ENCODE measurements at regions not wholly inside any gene's neighbourhood (a gene's known extent, or its start where the extent isn't known, plus 50 kb on each side); places are given as distances from the start of the nearest gene placed in this dataset.
A peak's percentile ranks its signal among the peaks of the same experiment; 100 is the strongest.

DNA sequence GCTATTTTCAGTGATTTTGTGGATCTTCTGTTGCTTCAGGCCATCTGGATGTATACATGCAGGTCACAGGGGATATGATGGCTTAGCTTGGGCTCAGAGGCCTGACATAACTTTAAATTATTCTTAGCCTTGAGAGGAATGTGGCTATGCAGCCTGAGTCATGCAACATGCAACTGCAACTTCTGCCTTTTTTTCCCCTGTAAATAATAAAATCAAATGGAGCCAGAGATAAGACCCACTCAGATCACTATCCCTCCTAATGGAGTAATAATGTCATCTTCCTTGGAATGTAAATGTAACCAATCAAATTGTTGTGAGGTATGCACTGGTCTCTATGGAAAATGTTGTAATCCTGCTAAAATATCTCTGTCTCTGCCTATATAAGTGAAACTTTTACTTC, 54.9 kb downstream of the MAGEB17 start:
- DNase-seq: peak; percentile 6

DNA sequence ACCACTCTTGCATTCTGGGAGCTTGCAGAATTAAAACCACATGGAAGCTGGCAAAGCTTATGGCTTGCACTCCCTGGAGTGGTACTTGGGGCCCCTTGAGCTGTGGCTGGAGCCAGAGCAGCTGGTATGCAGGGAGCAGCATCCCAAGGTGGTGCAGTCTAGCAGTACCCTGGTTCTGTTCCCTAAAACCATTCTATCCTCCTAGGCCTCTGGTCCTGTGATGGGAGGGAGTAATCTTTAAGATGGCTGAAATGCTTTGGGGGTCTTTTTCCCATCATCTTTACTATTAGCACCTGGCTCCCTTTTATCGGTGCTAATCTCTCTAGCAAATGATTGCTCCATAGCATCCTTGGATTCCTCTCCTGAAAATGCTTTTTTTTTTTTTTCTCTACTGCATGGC, 56.1 kb downstream of the MAGEB17 start:
- H3K4me1 ChIP-seq (ENCODE audit: control insufficient read depth, insufficient read depth, low read length): no peaks in the 10 kb centered on the region
- no peak overlapping the region for H3K27ac ChIP-seq (ENCODE audit: low read length)
- H3K4me3 ChIP-seq (ENCODE audit: low read length): no peak overlapping the region
- H3K9me3 ChIP-seq (replicated peaks; ENCODE audit: control insufficient read depth, low read depth, low read length): peaks cover 7% of the 10 kb centered on the region
- peaks cover 15% of the 10 kb centered on the region for H3K27me3 ChIP-seq (ENCODE audit: control insufficient read depth, insufficient read depth, low read length)
- no CpG with 5 or more reads among the region's 1 CpG for WGBS (ENCODE audit: insufficient coverage)
- H3K36me3 ChIP-seq (ENCODE audit: control insufficient read depth, insufficient read depth, low read length): no peaks in the 10 kb centered on the region
- DNase-seq: no peak

More for the DNA sequence above, 54.9 kb downstream of the MAGEB17 start:
- peaks cover 13% of the 10 kb centered on the region for H3K27me3 ChIP-seq (ENCODE audit: control insufficient read depth, insufficient read depth, low read length)
- peaks cover 7% of the 10 kb centered on the region for H3K9me3 ChIP-seq (replicated peaks; ENCODE audit: control insufficient read depth, low read depth, low read length)
- H3K36me3 ChIP-seq (ENCODE audit: control insufficient read depth, insufficient read depth, low read length): no peaks in the 10 kb centered on the region
- H3K4me1 ChIP-seq (ENCODE audit: control insufficient read depth, insufficient read depth, low read length): no peaks in the 10 kb centered on the region
- H3K4me3 ChIP-seq (ENCODE audit: low read length): no peak overlapping the region
- H3K27ac ChIP-seq (ENCODE audit: low read length): no peak overlapping the region

DNA sequence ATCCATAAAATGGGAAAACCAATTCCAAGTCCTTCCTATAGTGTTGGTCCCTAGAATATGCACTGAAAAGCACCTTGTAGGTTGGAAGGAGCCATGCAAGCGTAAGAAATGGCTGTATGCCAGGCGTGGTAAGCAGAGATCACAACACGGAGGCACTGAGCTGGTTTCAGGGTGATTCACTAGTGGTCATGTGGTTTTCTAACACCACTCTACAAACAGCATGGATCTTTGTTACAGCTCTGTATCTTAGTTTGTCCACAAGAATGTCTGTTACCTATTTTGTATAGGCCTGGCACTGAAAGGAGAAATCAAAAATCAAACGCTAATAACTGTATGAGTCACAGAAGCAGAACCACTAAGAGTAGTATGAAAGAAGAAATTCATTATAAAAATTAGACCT, 71.9 kb downstream of the MAGEB17 start:
- peaks cover 8% of the 10 kb centered on the region for H3K27me3 ChIP-seq (ENCODE audit: control insufficient read depth, insufficient read depth, low read length)
- WGBS (ENCODE audit: insufficient coverage): 70% methylated on average over 2 of the region's 4 CpGs

DNA sequence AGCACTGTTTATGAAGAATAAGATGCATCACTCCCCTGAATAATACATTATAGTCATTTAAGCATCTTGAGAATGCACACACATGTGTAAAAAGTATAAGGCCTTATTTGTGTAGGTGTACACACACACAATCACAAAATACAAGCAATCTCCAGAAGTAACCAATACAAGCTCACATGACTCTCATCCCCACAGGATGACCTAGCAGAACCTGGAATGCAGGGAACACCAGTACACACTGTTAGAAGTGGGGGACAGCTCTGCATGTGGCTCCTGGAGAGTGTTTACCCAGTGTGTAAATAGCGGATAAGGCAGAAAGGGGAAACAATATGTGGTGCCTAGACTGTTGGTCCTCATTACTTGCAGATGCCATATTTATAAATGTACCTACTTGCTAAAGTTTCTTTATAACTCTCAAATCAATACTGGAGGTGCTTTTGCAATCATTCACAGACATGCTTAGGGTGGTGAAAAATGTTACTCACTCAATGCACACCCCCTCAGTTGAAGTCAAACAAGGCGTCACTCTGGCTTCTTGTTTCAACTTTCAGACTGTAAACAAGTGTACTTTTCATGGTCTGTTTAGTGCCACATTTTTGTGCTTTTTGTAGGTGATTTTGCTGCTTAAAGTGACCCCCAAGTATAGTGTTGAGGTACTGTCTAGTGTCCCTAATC, 73.1 kb downstream of the MAGEB17 start:
- Histone ChIP-seq H3K4me1 (ENCODE audit: control insufficient read depth, insufficient read depth, low read length) (no peaks in the 10 kb centered on the region), H3K36me3 (ENCODE audit: control insufficient read depth, insufficient read depth, low read length) (no peaks in the 10 kb centered on the region)
- no CpG with 5 or more reads among the region's 2 CpGs for WGBS (ENCODE audit: insufficient coverage)

More for the DNA sequence above, 71.9 kb downstream of the MAGEB17 start:
- H3K9me3 ChIP-seq (replicated peaks; ENCODE audit: control insufficient read depth, low read depth, low read length): no peaks in the 10 kb centered on the region
- no peaks in the 10 kb centered on the region for H3K36me3 ChIP-seq (ENCODE audit: control insufficient read depth, insufficient read depth, low read length)
- H3K4me1 ChIP-seq (ENCODE audit: control insufficient read depth, insufficient read depth, low read length): no peaks in the 10 kb centered on the region
- no peak overlapping the region for H3K27ac ChIP-seq (ENCODE audit: low read length)
- no peak overlapping the region for H3K4me3 ChIP-seq (ENCODE audit: low read length)
- no peak for DNase-seq

DNA sequence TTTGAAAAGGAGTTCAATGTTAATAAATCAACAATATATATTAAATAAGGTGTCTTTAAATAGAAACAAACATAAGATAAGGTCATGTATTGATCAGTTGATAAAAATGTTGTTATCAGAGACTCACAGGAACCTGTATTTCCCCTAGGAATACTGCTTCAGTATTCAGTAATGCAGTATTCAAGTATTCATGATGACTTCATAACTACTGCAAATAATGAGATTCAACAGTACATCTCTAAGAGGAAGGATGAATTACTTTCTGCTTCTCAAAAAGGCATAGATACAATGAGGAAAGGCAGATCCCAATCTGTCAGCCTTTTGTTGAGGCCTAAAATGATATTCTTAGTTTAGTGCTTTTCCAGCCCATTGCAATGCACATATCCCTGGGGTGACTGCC, 73.7 kb downstream of the MAGEB17 start:
- Histone ChIP-seq H3K27me3 (ENCODE audit: control insufficient read depth, insufficient read depth, low read length) (peaks cover 8% of the 10 kb centered on the region), H3K27ac (ENCODE audit: low read length) (no peak overlapping the region), H3K4me1 (ENCODE audit: control insufficient read depth, insufficient read depth, low read length) (no peaks in the 10 kb centered on the region), H3K9me3 (replicated peaks; ENCODE audit: control insufficient read depth, low read depth, low read length) (no peaks in the 10 kb centered on the region), H3K4me3 (ENCODE audit: low read length) (no peak overlapping the region), H3K36me3 (ENCODE audit: control insufficient read depth, insufficient read depth, low read length) (no peaks in the 10 kb centered on the region)
- DNase-seq: no peak

More for the DNA sequence above, 73.1 kb downstream of the MAGEB17 start:
- Histone ChIP-seq H3K27me3 (ENCODE audit: control insufficient read depth, insufficient read depth, low read length) (peaks cover 8% of the 10 kb centered on the region), H3K9me3 (replicated peaks; ENCODE audit: control insufficient read depth, low read depth, low read length) (no peaks in the 10 kb centered on the region), H3K27ac (ENCODE audit: low read length) (no peak overlapping the region), H3K4me3 (ENCODE audit: low read length) (no peak overlapping the region)
- no peak for DNase-seq

DNA sequence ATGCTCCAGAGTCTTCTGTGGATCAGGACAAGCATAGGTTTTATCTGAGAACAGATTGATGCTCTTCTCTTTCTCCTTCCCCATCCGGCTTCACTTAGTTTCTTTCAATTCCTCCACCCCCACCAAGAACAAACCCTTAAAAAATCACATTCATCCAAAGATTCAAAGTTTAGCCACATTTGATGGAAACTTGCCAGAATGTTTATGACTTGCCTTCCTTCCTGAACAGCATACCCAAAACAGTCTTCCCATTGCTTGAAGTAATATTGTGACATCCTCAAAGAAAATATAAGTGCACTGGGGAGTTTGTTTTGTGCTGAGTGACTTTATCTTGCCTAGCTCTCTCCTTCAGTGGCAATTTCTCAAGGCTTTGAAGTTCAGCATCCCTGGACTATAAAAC, 83.0 kb downstream of the MAGEB17 start:
- H3K4me3 ChIP-seq (ENCODE audit: low read length): no peak overlapping the region

DNA sequence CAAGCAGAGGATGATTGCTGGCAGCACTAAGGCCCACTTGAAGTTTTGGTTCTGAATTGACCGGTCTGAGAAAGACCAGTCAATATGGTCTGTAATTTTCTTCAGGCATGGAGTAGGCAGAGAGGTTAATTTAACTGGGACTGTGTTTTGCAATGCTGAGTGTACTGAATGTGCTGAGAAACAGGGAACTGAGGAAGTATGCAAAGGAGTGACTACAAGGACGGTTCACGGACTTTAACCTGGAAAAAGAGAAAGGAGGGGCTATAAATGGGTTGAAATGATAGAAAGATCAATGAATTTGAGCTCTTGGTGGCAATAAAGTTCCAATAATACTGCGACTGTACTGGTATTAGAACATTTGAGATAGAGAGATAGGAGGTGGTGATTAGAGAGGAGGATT, 84.5 kb downstream of the MAGEB17 start:
- no peak for DNase-seq
- H3K27ac ChIP-seq (ENCODE audit: low read length): no peak overlapping the region
- no peaks in the 10 kb centered on the region for H3K36me3 ChIP-seq (ENCODE audit: control insufficient read depth, insufficient read depth, low read length)
- H3K27me3 ChIP-seq (ENCODE audit: control insufficient read depth, insufficient read depth, low read length): peaks cover 15% of the 10 kb centered on the region
- no peaks in the 10 kb centered on the region for H3K9me3 ChIP-seq (replicated peaks; ENCODE audit: control insufficient read depth, low read depth, low read length)
- H3K4me1 ChIP-seq (ENCODE audit: control insufficient read depth, insufficient read depth, low read length): no peaks in the 10 kb centered on the region
- 72% methylated on average over 4 of the region's 4 CpGs for WGBS (ENCODE audit: insufficient coverage)
- no peak overlapping the region for H3K4me3 ChIP-seq (ENCODE audit: low read length)

More for the DNA sequence above, 83.0 kb downstream of the MAGEB17 start:
- WGBS (ENCODE audit: insufficient coverage): no CpG with 5 or more reads among the region's 1 CpG
- no peaks in the 10 kb centered on the region for H3K9me3 ChIP-seq (replicated peaks; ENCODE audit: control insufficient read depth, low read depth, low read length)
- H3K4me1 ChIP-seq (ENCODE audit: control insufficient read depth, insufficient read depth, low read length): no peaks in the 10 kb centered on the region
- H3K36me3 ChIP-seq (ENCODE audit: control insufficient read depth, insufficient read depth, low read length): no peaks in the 10 kb centered on the region
- DNase-seq: no peak
- H3K27ac ChIP-seq (ENCODE audit: low read length): no peak overlapping the region
- peaks cover 15% of the 10 kb centered on the region for H3K27me3 ChIP-seq (ENCODE audit: control insufficient read depth, insufficient read depth, low read length)

DNA sequence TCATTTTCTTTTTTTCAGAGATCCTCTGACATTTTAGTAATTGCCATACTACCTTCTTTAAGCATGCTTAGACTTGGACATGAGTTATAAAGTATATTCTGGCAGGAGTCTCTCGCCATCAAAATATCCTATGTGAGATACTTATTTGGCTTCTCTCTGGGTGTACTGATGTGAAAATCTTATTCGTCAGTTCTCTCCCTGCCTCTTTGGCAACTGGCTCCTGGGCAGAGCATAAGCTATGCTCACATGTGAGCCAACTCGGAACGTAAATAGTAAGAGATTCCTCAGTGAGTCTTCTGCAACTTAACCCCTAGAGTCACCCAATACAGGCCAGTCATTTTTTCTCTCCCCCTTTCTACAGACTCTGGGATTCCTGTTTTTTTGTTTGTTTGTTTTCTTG, 91.6 kb downstream of the MAGEB17 start:
- 58% methylated on average over 2 of the region's 4 CpGs for WGBS (ENCODE audit: insufficient coverage)
- H3K9me3 ChIP-seq (replicated peaks; ENCODE audit: control insufficient read depth, low read depth, low read length): no peaks in the 10 kb centered on the region
- no peak overlapping the region for H3K27ac ChIP-seq (ENCODE audit: low read length)
- H3K36me3 ChIP-seq (ENCODE audit: control insufficient read depth, insufficient read depth, low read length): no peaks in the 10 kb centered on the region
- peak; percentile 44 for DNase-seq
- H3K27me3 ChIP-seq (ENCODE audit: control insufficient read depth, insufficient read depth, low read length): peaks cover 16% of the 10 kb centered on the region
- H3K4me3 ChIP-seq (ENCODE audit: low read length): no peak overlapping the region
- no peaks in the 10 kb centered on the region for H3K4me1 ChIP-seq (ENCODE audit: control insufficient read depth, insufficient read depth, low read length)

DNA sequence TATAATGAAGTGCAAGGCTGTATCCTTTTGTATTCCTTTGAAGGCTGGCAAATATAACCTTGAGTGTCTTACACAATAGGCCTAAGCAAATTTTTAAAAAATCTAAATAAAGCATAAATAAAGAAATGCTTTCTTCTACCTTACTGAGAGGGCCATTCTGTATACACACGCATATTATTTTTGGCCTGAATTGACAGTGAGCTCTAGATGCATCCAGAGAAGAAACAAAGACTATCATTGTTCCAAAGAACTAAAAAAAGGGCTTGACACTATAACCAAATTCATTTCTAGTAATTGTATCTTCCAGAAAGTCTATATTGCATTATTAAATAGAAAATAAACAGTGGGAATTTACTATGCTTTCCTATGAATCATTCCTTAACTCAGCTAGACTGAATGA, 100.2 kb downstream of the MAGEB17 start:
- Histone ChIP-seq H3K27ac (ENCODE audit: low read length) (no peak overlapping the region), H3K27me3 (ENCODE audit: control insufficient read depth, insufficient read depth, low read length) (peaks cover 4% of the 10 kb centered on the region), H3K4me3 (ENCODE audit: low read length) (no peak overlapping the region), H3K4me1 (ENCODE audit: control insufficient read depth, insufficient read depth, low read length) (no peaks in the 10 kb centered on the region), H3K36me3 (ENCODE audit: control insufficient read depth, insufficient read depth, low read length) (no peaks in the 10 kb centered on the region), H3K9me3 (replicated peaks; ENCODE audit: control insufficient read depth, low read depth, low read length) (no peaks in the 10 kb centered on the region)
- no CpG with 5 or more reads among the region's 1 CpG for WGBS (ENCODE audit: insufficient coverage)
- DNase-seq: no peak

DNA sequence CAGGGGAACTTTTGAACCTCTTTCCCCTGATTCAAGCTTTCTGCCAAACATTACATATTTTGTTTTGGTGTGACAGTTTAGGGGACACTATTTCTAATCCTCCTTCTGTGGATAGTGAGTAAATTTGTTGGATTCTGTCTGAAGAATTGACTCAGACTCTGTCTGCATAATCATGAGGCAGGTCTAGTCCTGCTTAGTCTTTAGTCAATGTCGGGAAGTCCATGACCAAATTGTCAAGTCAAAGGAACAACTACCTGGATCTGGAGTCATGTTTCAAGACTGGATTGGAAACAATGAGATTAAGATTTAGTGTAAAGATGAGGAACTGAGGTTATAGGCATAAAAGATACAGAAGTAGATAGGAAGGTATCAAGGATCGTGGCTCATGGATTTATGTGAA, 100.9 kb downstream of the MAGEB17 start:
- no peaks in the 10 kb centered on the region for H3K36me3 ChIP-seq (ENCODE audit: control insufficient read depth, insufficient read depth, low read length)
- no peak overlapping the region for H3K4me3 ChIP-seq (ENCODE audit: low read length)
- H3K27ac ChIP-seq (ENCODE audit: low read length): no peak overlapping the region
- no peaks in the 10 kb centered on the region for H3K4me1 ChIP-seq (ENCODE audit: control insufficient read depth, insufficient read depth, low read length)
- 90% methylated on average over 2 of the region's 2 CpGs for WGBS (ENCODE audit: insufficient coverage)
- no peak for DNase-seq
- peaks cover 4% of the 10 kb centered on the region for H3K27me3 ChIP-seq (ENCODE audit: control insufficient read depth, insufficient read depth, low read length)
- no peaks in the 10 kb centered on the region for H3K9me3 ChIP-seq (replicated peaks; ENCODE audit: control insufficient read depth, low read depth, low read length)

DNA sequence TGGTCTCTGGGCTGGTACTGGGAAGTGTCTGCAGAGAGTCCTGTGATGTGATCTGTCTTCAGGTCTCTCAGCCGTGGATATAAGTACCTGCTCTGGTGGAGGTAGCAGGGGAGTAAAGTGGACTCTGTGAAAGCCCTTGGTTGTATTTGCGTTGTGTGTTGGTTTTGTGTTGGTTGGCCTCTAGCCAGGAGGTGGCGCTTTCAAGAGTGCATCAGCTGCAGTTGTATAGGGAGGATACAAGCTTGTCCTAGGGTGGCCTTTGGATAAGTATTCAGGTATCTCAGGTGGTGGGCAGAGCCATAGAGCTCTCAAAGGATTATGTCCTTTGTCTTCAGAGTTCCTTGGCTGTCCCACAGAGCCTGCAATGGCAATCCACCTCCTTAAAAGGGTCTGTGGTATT, 111.6 kb downstream of the MAGEB17 start:
- no peak for DNase-seq
- no peak overlapping the region for H3K27ac ChIP-seq (ENCODE audit: low read length)
- 76% methylated on average over 3 of the region's 3 CpGs for WGBS (ENCODE audit: insufficient coverage)
- H3K9me3 ChIP-seq (replicated peaks; ENCODE audit: control insufficient read depth, low read depth, low read length): no peaks in the 10 kb centered on the region
- H3K36me3 ChIP-seq (ENCODE audit: control insufficient read depth, insufficient read depth, low read length): no peaks in the 10 kb centered on the region
- no peak overlapping the region for H3K4me3 ChIP-seq (ENCODE audit: low read length)
- H3K27me3 ChIP-seq (ENCODE audit: control insufficient read depth, insufficient read depth, low read length): peaks cover 26% of the 10 kb centered on the region
- H3K4me1 ChIP-seq (ENCODE audit: control insufficient read depth, insufficient read depth, low read length): no peaks in the 10 kb centered on the region

Data from muscle of leg (tissue), 3 donors.